ENCODE measurements at regions not wholly inside any gene's neighbourhood (a gene's known extent, or its start where the extent isn't known, plus 50 kb on each side); places are given as distances from the start of the nearest gene placed in this dataset.

GRCh38 chr18:22254088-22254487, 84.7 kb downstream of the GATA6 start:
- Histone ChIP-seq H3K4me3 (no peak overlapping the region), H3K27ac (ENCODE audit: low read depth in 1 of 2, low read length in 1 of 2) (peak overlapping the region in 1 of 2 donors; percentile 76), H3K36me3 (ENCODE audit: control insufficient read depth in 4 of 4, insufficient read depth in 4 of 4, low read length in 4 of 4) (no peaks in the 10 kb centered on the region), H3K9ac (ENCODE audit: insufficient read depth in 1 of 2, low read length in 2 of 2) (no peak overlapping the region), H3K27me3 (ENCODE audit: control insufficient read depth in 3 of 3, insufficient read depth in 3 of 3, low read length in 2 of 3) (no peaks in the 10 kb centered on the region), H3K9me3 (ENCODE audit: control insufficient read depth in 4 of 4, insufficient read depth in 3 of 4, low read length in 3 of 4) (no peaks in the 10 kb centered on the region), H3K4me1 (ENCODE audit: control insufficient read depth in 5 of 5, insufficient read depth in 5 of 5, low read length in 5 of 5) (peaks cover 0 to 8% (median 0%) of the 10 kb centered on the region in 5 donors)
- ATAC-seq (ENCODE audit: insufficient read depth, low FRiP score) (no peak), DNase-seq (no peak)
- 37 to 41% methylated on average over 11 of the region's 11 CpGs for WGBS, 2 donors
- TF ChIP-seq CTCF (IDR thresholded peaks at IDR 0.05; ENCODE audit: control extremely low read depth, extremely low read depth): no peak

- Histone ChIP-seq H3K9me3 (ENCODE audit: control insufficient read depth in 4 of 4, insufficient read depth in 3 of 4, low read length in 3 of 4) (no peaks in the 10 kb centered on the region), H3K27ac (ENCODE audit: low read depth in 1 of 2, low read length in 1 of 2) (peak overlapping the region in 1 of 2 donors; percentile 76), H3K9ac (ENCODE audit: insufficient read depth in 1 of 2, low read length in 2 of 2) (no peak overlapping the region), H3K27me3 (ENCODE audit: control insufficient read depth in 3 of 3, insufficient read depth in 3 of 3, low read length in 2 of 3) (no peaks in the 10 kb centered on the region), H3K36me3 (ENCODE audit: control insufficient read depth in 4 of 4, insufficient read depth in 4 of 4, low read length in 4 of 4) (no peaks in the 10 kb centered on the region), H3K4me3 (no peak overlapping the region), H3K4me1 (ENCODE audit: control insufficient read depth in 5 of 5, insufficient read depth in 5 of 5, low read length in 5 of 5) (peaks cover 0 to 8% (median 0%) of the 10 kb centered on the region in 5 donors)
- ATAC-seq (ENCODE audit: insufficient read depth, low FRiP score): no peak
- peak in 2 of 3 donors; percentile 27 to 64 for DNase-seq
- TF ChIP-seq CTCF (IDR thresholded peaks at IDR 0.05; ENCODE audit: control extremely low read depth, extremely low read depth): no peak
- WGBS, 2 donors: 21 to 28% methylated on average over 9 of the region's 9 CpGs
Observed at GRCh38 chr18:22253676-22254075, 84.3 kb downstream of the GATA6 start.

- WGBS, 2 donors: 65 to 69% methylated on average over 5 of the region's 5 CpGs
- Histone ChIP-seq H3K4me1 (ENCODE audit: control insufficient read depth in 5 of 5, insufficient read depth in 5 of 5, low read length in 5 of 5) (peaks cover 0 to 8% (median 0%) of the 10 kb centered on the region in 5 donors), H3K36me3 (ENCODE audit: control insufficient read depth in 4 of 4, insufficient read depth in 4 of 4, low read length in 4 of 4) (no peaks in the 10 kb centered on the region), H3K27ac (ENCODE audit: low read depth in 1 of 2, low read length in 1 of 2) (peak overlapping the region in 1 of 2 donors; percentile 76), H3K4me3 (no peak overlapping the region), H3K27me3 (ENCODE audit: control insufficient read depth in 3 of 3, insufficient read depth in 3 of 3, low read length in 2 of 3) (no peaks in the 10 kb centered on the region), H3K9ac (ENCODE audit: insufficient read depth in 1 of 2, low read length in 2 of 2) (no peak overlapping the region), H3K9me3 (ENCODE audit: control insufficient read depth in 4 of 4, insufficient read depth in 3 of 4, low read length in 3 of 4) (no peaks in the 10 kb centered on the region)
- no peak for DNase-seq
- no peak for TF ChIP-seq CTCF (IDR thresholded peaks at IDR 0.05; ENCODE audit: control extremely low read depth, extremely low read depth)
- ATAC-seq (ENCODE audit: insufficient read depth, low FRiP score): no peak
Observed at GRCh38 chr18:22253156-22253555, 83.8 kb downstream of the GATA6 start.
